ENCODE measurements at regions not wholly inside any gene's neighbourhood (a gene's known extent, or its start where the extent isn't known, plus 50 kb on each side); places are given as distances from the start of the nearest gene placed in this dataset.
"Not testable (repeated sequence)": the region's sequence is repeated elsewhere in the genome, so short reads cannot be mapped to it uniquely, and the experiment has no call there.

DNA sequence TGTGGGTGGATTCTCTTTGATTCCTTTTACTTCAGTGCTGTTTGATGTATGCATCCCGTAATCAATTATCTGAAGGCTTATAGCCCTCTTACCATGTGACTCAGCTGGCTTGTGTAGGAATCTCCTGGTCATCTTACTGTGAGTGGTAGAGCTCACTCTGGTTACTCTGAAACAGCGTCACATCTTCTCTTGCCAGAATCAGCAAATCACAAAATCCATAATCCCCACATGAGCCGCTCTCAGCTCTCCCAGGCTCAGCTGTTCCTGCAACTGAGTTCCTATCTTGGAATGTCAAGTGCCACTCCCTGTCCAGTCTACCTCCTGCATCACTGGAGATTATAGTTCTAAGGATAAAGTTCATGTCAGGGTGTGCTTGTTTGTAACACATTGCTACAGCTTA is 278.0 kb downstream of the FBXO8 start:
- no peak for DNase-seq

GRCh38 chr4:173998471-173999144 is 284.9 kb downstream of the FBXO8 start:
- DNase-seq = peak; percentile 72

- not testable (repeated sequence) for DNase-seq
Observed at GRCh38 chr4:173995779-173996178, 287.7 kb downstream of the FBXO8 start.

- DNase-seq = no peak
Observed at GRCh38 chr4:173991814-173992213, 291.7 kb downstream of the FBXO8 start.

DNA sequence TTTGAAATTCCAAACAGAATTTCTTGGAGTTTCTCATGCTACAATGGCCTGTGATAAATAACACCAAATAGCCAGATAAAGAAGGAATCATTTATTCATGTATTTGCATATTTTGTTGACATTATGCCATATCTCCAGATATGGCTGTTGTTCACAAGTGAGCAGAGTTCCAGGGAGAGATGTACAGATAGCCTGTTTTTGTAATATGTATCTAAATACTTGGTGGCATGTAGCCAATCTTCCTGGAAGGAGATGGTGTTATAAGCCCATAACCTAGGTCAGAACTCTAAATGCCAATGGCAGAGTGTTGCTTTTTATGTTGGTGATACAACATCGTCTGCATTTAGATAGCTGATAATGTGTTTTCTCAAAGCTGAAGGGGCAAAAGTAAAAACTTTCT is 292.2 kb downstream of the FBXO8 start:
- no peak for DNase-seq

- DNase-seq = no peak
Observed at GRCh38 chr4:173990869-173991210, 292.6 kb downstream of the FBXO8 start.

DNA sequence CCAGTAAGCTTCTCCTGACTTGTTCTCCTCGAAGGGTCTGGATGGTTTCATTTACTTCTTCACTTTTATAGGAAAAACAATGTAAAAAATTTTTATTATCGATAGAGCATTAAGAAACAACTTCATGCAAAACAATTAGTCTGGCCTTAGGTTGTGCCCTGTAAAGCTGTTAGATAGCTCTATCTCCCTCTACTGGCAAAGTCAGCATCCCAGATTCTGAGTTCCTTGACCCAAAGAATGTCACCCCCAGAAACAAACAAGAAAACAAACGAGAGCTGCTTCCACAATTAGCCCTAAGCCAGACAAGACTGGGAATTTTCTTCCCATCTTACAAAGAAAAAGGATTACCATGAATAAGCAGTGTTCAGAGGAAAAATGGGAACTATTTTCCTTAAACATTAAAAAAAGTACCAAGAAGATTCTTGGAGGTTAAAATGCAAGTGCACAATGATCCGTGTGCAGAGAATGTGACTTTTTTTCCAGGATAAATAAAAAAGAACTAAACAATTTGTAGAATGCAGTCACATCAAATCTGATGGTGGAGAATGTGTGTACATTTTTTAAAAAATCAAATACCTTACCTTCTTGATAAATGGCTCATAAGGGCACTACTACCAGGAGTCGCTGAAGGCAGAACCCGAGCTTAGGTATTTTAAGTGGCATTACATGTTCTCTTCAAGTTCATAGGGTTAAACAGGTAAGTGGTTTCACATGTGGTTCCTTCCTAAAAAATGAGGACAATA is 293.2 kb downstream of the FBXO8 start:
- peak; percentile 82 for DNase-seq

DNA sequence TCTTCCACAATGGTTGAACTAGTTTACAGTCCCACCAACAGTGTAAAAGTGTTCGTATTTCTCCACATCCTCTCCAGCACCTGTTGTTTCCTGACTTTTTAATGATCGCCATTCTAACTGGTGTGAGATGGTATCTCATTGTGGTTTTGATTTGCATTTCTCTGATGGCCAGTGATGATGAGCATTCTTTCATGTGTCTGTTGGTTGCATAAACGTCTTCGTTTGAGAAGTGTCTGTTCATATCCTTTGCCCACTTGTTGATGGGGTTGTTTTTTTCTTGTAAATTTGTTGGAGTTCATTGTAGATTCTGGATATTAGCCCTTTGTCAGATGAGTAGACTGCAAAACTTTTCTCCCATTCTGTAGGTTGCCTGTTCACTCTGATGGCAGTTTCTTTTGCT is 319.9 kb downstream of the FBXO8 start:
- DNase-seq = not testable (repeated sequence)

- DNase-seq = no peak
Observed at GRCh38 chr4:173960398-173960797, 323.1 kb downstream of the FBXO8 start.

DNA sequence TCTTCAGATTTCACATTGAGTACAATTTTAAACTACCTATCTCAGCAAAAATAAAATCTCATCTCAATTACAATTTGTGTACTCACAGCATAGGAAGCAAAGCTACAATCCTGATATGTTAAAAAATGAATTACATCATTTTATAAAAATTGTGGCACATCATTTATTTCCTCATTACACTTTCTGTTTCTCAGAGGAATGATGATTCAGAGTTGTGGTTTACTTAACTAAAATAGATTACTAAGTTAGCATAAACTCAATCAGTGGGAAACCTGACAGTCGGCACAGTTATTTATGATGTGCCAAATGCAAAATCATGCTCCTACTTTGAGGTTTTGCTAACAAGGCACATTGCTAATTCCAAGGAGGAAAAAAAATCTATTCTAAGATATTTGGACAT is 325.0 kb downstream of the FBXO8 start:
- peak; percentile 85 for DNase-seq

GRCh38 chr4:173943547-173943946 is 339.9 kb downstream of the FBXO8 start:
- peak; percentile 66 for DNase-seq

GRCh38 chr4:173940146-173940545 is 343.3 kb downstream of the FBXO8 start:
- DNase-seq = peak; percentile 28

- no peak for DNase-seq
Observed at GRCh38 chr4:173937631-173938270, 345.7 kb downstream of the FBXO8 start.

GRCh38 chr4:173936861-173937260 is 346.6 kb downstream of the FBXO8 start:
- no peak for DNase-seq

- DNase-seq = no peak
Observed at GRCh38 chr4:173935622-173936405, 347.7 kb downstream of the FBXO8 start.

DNA sequence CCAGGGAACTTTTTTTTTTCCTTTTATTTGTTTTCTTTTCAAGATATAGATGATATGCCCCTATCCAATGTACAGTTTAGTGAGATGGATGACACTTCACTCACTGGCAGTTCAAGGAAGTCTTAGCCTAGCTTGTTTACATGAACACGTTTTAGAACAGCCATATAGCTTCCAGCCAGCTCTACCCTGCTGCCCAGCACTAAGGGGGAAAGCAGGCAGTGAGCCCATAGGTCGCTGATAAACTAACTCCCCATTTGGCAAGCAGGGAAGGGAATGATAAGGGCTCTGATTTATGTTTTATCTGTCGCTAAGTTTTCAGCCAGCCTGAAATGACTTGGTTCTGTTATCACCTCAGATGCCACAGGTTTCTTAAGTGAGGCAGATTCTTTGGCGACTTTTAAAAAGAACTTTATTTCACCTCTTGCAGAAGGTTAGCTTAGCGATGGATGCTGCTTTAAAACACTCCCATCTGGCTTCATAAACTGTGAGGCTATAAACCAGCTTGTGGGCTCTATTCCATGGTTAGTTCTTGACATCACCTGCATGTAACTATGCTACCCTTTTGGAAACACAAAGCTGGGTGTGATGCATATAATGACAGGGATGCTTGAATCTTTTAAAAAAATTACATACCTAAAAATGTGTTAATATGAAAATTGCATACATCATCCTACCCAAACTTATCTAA is 348.4 kb downstream of the FBXO8 start:
- DNase-seq = peak; percentile 50

DNA sequence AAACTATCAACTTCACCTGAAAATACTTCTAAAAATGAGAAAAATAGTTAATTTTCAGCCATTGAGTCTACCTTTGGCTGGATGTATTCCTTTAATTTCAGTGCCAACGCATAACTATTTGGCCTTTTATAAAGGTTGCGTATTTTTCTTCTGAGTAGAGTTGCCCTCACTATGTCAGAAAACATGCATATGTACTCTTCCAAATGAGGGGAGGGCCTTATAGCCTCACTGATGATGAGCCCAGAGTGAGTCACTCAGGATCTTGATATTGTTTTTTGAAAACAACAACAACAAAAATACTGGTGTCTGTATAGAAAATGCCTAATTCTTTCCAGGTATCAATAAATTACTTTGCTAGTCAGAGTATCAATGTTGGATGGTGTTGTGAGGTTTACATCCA is 349.3 kb downstream of the FBXO8 start:
- no peak for DNase-seq

DNA sequence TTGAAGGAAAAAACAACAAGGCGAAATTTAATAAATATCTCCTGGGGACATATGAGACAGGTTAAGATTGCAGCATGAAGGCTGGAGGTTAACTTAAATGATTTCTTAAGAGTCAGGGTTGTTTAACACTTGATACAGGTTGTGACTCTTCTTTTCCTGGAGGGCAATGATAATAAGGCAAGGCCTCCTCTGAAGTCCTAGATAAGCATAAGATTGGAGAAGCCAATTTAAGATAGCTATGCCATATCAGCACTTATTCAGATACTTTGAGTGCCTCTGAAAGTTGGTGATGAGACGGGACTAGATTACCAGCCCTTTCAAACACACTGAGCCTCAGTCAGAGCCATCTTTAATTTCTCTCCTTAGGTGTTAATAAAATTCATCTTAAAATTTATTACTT is 350.8 kb downstream of the FBXO8 start:
- DNase-seq = peak; percentile 27

DNA sequence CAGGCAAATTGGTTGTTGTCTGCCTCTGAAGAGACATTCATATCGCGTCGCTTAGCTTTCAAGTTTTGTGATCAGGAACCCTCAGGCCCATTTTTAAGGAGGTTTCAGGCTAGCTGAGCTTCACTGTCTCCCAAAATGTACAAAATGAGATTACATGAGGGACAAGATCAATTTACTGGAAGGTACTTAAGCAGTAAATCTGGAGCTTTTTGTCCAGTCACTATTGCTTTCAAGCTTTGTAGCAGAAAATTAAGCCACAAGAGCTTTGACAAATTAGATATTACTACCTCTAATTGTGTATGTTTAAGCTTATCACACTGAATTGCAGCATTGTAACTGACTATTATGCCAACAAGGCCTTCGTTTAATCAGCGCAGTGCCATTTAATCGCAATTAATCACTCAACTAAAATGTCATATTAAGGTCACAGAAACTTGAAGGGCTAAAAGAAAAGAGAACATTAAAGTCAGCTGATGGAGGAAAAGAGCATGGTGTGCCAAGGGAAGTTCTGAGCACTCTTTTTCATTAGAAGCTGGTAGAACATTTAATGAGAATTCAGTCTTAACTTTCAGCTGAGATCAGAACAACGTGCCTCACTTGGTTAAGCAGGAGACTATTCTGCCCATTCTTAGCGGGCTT is 353.0 kb downstream of the FBXO8 start:
- DNase-seq = no peak

- no peak for DNase-seq
Observed at GRCh38 chr4:173929921-173930320, 353.5 kb downstream of the FBXO8 start.

GRCh38 chr4:173924561-173924960 is 358.9 kb downstream of the FBXO8 start:
- DNase-seq = peak; percentile 91

DNA sequence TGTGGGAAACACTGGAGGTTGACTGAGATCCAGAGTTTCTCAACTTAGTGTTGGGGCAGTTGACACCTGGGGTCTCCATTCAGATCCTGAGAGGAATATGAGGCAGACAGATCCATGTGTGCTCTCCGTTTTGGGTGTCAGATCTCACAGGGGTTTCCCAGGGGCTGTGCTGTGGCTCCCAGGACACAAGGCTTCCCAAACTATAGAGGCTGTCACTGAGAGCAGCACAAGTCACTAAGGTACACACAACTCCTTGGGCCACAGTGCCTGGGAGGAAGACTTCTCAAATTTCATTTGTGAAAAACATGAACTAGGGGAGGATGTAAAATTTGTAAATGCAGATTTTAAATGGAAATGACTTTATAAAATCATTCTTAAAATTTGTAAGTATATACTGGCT is 363.6 kb downstream of the FBXO8 start:
- no peak for DNase-seq
